Mammary epithelial cell (primary cell): ENCODE measurements at regions not wholly inside any gene's neighbourhood (a gene's known extent, or its start where the extent isn't known, plus 50 kb on each side); places are given as distances from the start of the nearest gene placed in this dataset.

ENCODE experiments used
- EZH2 ChIP-seq: IDR thresholded peaks from 2 replicates; pipeline ENCODE4 v1.6.1; 2012; ENCODE audit warnings: low read length, inconsistent platforms, borderline replicate concordance
- TF ChIP-seq, protein P1 (sequence below), 2 donors: IDR thresholded peaks in 1 of 2; conservative IDR thresholded peaks in 1 of 2; 2 replicates each; pipeline ENCODE4 v1.5.1; 2011 to 2012; ENCODE audit warnings: inconsistent platforms in 2 of 2, low read length in 2 of 2, mild to moderate bottlenecking in 2 of 2, control low read depth in 1 of 2, low read depth in 1 of 2; ENCODE audit not compliant: insufficient read depth in 1 of 2; ENCODE audit errors: extremely low read depth in 1 of 2

DNA sequence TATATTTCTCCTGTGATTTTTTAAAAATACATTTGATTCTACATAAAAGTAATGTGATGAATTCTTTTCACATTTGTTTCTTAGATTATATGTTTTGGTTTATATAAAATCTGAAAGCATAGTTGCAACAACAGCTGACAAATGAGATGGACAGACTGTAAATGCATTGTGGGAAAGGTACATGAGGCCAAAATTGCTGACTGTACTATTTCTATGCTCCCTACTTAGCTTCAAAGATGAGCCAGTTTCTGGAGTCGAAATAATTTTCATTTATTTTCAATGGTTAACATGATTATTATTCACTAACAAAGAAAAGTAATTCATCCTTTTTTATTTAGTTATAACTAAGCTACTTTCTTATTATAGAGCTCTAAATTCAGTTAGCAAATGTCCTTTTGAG, 441.3 kb upstream of the CCNG1 start:
- TF ChIP-seq EZH2 = no peak
- TF ChIP-seq, protein P1, sequence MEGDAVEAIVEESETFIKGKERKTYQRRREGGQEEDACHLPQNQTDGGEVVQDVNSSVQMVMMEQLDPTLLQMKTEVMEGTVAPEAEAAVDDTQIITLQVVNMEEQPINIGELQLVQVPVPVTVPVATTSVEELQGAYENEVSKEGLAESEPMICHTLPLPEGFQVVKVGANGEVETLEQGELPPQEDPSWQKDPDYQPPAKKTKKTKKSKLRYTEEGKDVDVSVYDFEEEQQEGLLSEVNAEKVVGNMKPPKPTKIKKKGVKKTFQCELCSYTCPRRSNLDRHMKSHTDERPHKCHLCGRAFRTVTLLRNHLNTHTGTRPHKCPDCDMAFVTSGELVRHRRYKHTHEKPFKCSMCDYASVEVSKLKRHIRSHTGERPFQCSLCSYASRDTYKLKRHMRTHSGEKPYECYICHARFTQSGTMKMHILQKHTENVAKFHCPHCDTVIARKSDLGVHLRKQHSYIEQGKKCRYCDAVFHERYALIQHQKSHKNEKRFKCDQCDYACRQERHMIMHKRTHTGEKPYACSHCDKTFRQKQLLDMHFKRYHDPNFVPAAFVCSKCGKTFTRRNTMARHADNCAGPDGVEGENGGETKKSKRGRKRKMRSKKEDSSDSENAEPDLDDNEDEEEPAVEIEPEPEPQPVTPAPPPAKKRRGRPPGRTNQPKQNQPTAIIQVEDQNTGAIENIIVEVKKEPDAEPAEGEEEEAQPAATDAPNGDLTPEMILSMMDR (conservative IDR thresholded peaks at IDR 0.05 in 1 of 2, IDR thresholded peaks at IDR 0.05 in 1 of 2; ENCODE audit: extremely low read depth in 1 of 2, insufficient read depth in 1 of 2, low read depth in 1 of 2, low read length in 2 of 2) = no peak
